ENCODE measurements at regions not wholly inside any gene's neighbourhood (a gene's known extent, or its start where the extent isn't known, plus 50 kb on each side); places are given as distances from the start of the nearest gene placed in this dataset.
"Not testable (repeated sequence)": the region's sequence is repeated elsewhere in the genome, so short reads cannot be mapped to it uniquely, and the experiment has no call there.

DNA sequence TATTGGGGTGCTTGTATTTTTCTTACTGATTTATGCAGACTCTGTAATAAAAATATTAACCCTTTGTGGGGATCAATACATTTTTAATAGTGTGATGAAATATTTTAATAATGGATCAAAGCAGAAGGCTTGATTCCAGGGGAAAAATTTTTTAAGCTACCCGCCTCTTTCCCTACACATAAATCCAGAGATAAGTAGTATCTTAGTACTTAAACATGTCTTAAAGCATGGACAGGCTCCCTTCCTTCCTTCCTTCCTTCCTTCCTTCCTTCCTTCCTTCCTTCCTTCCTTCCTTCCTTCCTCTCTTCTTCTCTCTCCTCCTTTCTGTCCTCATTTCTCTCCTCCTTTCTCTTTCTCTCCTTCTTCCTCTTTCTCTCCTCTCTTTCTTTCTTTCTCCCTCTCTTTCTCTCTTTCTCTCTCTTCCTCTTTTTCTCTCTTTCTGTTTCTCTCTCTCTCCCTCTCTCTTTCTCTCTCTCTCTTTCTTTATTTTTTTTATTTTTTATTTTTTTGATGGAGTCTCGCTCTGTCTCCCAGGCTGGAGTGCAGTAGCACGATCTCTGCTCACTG is 78.0 kb upstream of the SPRY4 start:
- no peak for DNase-seq

DNA sequence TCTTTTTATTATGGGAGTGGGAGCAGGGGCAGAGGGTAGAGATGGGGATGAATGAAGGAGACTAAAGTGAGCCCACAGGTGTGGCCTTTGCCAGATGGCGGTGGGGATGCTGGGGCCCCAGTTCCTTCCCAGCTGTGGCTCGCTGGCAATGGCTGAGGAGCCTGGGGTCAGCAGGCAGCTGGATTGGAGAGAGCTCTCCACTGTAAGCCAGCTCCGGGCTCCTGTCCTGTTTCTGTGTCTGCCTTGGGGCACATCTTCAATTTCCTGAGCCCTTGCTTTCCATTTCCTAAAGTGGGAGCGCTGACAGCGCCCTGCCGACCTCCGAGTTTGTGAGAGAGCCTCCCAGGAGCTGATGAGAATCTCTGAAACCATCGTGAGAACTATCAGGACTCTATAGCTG is 75.6 kb upstream of the SPRY4 start:
- no peak for DNase-seq

DNA sequence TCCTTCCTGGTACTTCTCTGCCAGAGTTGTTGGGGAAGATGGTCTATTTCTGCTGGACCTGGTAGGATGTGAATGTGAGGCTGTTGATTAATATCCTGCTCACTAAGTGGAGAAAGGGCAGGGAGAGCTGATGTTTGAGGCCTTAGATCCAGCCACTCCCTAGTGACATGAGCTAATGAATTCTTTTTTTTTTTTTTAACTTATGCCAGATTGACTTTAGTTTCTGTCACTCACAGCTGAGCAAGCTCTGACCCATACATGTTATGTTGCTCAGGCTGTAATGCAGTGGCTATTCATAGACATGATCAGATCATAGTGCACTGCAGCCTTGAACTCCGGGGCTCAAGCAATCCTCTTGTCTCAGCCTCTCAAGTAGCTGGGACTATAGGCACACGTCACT is 75.1 kb upstream of the SPRY4 start:
- no peak for DNase-seq

DNA sequence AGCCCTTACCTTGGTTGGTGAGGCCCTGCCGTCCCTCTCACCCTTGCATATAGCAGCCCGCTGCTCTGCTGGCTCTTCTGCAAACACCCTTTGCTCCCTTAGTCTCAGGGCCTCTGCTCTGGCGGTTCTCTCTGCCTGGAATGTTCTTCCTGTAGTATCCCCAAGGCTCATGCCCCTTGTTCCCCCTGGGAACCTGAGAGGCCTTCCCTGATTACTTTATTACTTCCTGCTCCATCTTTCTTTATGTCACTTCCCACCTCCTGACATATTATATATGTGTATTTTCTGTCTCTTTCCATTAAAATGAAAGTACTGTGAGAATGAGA is 73.9 kb upstream of the SPRY4 start:
- DNase-seq: no peak

DNA sequence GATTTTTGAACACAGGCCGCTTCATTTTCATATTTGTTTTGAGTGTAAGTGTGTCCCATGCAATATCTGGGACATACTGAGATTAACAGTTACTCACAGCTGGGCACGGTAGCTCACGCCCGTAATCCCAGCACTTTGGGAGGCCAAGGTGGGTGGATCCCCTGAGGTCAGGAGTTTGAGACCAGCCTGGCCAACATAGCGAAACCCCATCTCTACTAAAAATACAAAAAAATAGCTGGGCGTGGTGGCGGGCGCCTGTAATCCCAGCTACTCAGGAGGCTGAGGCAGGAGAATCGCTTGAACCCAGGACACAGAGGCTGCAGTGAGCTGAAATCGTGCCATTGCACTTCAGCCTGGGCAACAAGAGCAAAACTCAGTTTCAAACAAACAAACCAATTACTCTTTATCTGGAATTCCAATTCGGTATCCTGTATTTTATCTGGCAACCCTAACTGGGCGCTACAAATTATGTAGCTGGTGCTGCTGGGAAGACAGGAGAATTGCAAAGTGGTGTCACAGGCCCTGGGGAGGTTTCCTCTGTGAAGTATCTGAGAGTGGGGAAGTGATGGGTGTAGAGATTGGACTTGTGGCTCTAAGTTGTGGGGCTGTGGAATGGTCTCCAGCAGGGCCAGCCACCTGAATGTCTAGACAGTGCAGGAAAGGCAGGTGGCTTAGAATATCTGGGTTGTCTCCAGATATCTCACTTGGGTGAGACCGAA is 73.3 kb upstream of the SPRY4 start:
- DNase-seq: not testable (repeated sequence)

DNA sequence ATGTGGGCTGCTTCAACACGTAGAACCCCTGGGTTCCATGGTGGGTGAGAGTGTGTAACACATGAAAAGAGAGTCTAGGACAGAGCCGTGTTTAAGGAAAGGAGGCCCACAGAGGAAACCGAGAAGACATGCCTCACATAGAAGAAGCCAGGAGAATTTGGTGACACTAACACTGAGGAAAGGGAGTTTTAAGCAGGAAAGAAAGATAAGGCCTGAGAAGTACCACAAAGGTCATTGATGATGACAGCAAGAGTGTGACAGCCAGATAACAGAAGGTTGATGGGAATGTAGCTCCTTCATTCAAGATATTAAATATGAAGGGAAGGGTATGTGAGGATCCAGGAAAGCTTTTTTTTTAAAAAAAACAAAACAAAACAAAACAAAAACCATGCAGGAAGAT is 72.4 kb upstream of the SPRY4 start:
- DNase-seq: no peak

DNA sequence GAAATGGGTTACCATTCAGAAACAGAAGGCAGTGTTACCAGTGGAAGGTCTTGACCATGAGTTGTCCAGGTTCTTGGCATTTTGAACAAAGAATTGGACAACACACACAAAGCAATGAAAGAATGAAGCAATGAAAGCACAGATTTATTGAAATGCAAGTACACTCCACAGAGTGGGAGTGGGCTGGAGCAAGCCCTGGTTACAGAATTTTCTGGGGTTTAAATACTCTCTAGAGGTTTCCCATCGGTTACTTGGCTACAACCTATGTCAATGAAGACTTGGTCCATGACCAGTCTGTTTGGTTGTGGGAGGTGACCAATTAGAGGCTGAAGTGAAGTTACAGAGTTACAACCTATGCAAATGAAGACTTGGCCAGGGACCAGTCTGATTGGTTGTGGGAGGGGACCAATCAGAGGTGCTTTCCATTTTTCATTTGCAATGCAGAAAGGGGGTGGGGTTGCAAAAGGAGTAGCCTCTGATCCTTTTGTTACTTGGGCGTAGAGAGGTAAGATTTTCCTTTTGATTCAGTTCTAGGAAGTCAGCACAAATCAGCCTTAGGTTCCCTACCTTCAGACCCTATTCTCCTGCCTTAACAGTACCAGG is 71.7 kb upstream of the SPRY4 start:
- DNase-seq: no peak

DNA sequence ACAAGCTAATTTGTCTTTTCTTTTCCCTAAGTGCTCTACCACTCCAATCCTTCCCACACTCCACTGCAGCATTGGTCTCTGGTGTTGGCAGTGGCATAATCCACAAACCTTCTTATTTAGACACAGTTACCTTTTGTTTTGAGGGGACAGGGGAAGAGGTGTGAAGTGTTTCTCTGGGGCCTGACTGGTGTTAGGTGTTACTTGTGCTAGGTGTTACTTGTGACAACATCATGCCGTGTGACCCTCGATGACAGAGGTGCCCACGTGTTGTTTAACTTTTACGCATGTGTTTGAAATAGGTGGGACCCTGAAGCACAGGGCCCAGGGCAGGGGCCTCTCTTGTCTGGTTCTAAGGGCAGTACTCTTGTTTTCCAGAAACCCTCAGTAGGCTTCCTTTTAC is 70.5 kb upstream of the SPRY4 start:
- DNase-seq: no peak

DNA sequence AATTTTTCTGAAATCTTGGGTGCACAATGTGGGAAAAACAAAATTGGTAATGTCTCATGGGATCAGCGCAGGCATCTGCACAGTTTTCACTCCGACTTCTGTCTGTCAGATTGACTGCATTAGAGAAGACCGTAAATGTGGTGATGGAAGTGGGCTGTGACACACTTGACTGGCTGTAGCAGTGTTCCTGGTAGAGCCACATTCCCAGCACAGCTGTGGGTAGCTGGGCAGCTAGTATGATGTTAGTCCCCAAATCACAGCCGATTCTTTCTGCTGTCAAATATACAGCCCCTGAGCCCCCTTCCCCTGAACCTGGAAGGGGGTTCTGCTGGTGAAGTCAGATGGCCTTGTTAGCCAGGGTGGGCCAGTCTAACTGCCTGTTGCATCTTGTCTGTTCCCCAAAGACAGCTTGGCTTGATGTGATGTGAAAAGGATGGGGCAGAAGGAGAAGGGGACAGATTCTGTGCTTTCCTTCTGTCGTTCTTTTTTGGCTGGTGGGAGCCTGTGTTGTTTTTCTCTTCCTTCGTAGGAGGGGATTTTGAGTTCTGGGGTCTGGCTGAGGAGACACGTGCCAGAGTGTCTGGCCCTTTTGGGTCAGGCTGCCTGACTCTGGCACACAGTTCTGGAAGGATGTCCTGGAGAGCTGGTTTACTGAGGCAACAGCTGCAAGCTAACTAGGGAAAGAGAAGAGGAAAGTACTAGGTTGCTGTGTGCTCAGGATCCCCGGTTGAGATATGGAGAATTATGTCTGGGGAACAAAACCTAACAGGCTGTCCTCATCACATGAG is 66.4 kb upstream of the SPRY4 start:
- DNase-seq: no peak

DNA sequence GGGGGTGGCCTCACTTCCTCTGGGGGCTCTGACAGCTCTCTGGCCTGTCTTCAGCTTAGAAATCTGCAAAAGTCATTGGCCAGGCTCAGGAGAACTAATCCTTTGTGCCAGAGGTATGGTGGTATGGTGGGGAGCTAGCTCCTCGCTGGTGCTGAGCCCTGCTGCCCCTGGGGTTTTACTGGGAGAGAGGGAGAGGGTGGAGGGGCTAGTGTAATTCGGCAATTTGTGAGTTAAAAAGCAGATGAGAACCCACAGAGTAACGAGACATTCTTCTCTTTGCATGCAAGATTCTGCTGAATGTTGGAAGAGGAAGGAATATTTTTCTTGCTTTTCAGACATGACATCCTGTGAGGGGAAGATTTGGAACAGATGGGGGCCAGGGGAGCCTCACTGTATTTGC is 65.5 kb upstream of the SPRY4 start:
- no peak for DNase-seq

DNA sequence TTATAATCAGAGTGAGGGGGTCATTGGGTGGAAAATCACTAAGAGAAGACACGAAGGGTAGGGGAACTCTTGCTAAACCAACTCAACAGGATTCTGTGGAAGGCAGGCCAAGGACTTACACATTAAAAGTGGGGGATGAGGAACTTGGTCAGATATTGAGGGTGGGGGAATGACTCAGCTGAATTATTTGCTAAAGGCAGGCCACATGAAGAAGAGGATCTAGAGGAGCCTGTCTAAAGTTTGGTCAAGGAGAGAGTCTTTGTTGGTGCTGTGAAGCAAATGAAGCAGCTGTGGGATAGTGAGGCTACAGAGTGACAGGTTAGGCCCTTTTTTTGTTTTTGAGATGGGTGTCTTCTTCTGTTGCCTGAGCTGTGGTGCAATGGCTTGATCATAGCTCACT is 63.9 kb upstream of the SPRY4 start:
- no peak for DNase-seq

DNA sequence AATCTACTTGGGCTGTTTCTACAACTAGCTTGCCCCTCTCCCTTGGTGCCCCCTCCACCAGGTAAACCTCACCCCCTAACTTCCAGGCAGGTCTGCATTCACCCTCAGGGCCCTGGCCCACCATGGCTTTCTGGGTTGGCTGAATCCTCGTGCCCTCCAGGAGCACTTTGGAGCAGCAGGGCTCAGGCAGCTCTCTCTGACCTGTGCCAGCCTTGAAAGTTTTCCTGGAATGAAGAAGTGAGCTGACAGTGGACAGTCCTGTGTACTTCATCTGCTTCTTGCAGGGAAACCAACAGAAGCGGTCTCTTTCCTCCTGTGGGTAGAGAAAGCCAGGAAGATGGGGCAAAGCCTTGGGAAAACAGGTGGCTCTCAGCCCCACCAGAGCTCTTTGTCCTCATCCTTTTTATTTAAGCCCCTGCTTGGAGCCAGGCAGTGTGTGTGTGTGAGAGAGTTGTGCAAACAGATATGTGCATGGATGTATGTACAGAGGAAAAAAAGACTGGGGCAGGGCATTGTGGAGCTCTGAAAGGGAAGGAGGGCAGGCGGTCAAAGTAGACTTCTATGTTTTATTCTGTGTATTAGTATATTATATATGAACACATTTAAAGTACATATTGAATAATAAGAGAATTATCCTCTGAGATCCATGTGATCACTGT is 62.3 kb upstream of the SPRY4 start:
- no peak for DNase-seq

DNA sequence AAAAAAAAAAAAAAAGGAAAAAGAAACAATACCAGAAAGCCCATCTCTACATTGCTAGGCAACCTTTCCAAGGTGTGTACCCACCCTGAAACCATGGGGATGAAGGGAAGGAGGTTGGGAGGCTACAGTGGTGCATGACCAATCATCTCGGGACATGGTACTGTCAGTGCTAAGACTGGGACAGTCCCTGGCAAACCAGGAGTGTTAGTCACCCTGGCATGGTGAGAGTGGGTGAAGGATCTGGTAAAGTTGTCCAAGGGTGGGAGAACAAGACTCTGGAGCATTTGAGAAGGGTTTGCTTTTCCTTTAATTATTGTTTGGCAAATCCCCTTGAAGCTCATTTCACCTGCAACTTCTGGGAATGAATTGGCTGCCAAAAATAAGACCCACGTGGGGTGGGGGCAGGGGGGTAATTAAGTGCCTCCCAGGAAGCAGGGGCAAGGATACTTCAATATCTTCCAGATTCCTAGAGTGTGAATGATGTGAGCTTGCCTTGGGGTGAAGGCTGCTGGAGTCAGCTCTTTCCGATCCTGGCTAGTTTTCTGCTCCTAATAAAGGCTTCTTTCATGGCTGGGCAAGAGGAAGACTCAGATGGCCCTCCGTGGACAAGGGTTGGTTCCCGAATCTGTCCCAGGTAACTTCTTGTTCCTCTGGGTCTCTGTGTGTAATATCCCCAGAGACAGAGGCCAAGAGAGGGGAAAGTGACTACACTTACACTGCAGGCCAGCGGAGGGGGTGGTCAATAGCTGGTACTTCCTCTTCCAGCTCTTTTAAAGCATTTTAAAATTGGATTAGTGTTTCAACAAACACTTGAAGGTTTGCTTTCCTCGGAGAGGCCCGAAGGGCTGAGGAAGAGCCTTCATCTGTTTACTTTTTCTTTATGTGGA is 61.6 kb upstream of the SPRY4 start:
- DNase-seq: no peak

DNA sequence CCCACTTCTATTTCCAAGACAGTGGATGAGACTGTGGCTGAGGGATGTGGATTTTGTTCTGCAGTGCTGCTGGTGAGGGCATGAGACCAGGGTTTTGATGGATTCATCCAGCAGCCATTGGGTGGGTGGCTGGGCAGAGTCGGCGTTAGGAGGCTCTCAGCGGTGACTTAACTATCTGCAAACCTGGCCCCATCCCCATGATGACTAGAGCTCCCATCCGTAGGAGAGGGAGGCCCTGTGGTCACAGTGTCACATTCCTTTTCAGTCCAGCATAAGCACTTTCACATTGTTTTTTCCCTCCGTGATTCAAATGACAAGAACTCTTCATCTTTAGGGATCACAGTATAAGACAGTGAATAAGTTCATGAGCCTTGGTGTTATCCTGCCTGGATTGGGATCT is 60.4 kb upstream of the SPRY4 start:
- no peak for DNase-seq

DNA sequence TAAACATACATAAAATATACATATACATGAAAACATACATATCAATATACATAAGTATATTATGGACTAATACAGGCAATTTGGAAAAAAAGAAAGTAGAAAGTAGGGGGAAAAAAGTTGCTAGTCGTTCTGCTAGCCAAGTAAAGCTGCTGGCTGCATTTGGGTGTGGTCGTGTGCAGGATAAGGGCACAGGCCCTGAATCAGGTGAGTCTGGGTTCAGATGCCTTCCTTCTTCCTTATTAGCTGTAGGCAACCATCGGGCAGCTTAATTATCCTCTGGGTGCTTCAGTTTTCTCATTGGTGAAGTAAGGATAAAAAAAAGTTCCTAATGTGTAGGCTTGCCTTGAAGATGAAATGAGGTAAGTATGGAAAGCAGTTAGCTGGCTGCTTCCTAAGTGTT is 59.2 kb upstream of the SPRY4 start:
- DNase-seq: no peak

DNA sequence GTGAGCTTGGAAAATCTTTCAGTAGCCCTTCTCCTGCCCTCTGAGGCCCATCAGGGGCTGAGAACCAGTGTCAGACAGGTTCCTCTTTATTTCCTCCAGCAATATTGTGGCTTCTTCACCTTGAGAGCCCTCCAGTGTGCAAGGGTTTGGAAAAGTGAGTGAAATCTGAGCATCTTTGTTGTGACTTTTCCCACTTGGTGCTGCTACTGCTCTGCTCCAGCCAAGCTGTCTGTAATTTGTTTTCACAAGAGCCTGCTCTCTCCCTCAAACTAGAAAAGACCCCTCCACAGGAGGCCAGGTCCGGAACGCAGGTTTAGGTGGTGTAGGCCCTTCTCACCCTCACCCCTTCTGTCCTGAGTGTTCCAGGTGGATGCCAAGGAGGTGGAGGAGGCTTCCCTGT is 57.4 kb upstream of the SPRY4 start:
- no peak for DNase-seq

DNA sequence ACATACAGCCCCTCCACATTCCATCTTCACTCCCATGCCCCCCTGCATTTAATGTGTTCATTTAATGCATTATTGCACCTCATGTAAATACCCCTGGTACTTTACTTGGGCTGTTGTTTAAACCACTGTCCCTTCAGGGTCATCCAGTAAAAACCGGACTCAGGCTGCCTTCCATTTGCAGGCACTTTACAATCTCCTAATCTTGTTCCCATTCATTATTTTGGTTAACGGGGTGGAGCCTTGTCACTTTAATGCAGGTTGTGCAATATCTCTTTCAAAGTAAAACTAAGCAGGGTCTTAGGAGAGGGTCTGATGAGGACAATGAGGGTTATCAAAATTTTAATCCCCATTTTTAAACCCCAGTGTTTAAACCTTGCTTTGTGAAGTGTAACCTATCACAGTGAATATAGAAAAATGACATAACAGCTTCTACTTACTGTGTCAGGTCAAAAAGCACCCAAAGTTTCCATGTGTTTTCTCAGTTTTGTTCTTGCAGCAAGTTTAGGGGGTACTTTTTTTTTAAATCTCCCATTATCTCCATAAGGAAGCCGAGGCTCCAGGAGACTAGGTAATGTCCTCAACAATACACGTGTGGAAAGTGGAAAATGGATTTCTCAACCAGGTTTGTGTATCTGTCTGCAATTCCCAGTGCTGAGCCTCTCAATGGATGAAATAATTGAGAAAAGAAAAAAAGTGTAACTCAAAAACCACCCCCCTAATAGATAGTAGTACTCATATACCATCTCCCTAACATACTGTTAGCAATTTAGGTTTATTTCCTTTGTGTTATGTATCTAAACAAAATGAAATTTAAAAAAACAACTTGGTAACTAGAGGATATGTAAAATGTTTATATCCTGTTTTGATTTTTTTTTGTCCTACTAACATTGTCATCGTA is 54.2 kb upstream of the SPRY4 start:
- no peak for DNase-seq

DNA sequence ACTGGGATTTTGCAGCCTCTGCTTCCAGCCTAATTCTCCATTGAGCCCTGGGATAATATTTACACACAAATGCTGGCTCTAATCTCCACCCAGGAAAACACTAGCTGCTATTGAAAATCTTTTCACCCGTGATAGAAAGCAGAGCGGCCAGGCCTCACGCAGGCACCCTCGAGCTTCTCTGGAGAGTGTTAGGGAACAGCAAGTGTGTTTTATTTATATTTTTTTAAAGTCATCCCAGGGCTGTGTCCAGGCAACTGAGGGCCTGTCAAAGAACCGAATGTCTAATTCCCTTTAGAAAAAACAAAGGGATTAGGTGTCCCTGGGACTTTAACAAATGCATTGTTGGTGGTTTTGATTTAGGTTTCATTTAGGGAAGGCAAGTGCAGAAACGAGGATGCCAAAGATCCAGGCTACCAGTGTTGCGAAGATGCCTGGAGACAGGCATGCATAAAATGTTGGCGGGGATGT is 51.2 kb upstream of the SPRY4 start:
- no peak for DNase-seq
